ENCODE measurements at regions not wholly inside any gene's neighbourhood (a gene's known extent, or its start where the extent isn't known, plus 50 kb on each side); places are given as distances from the start of the nearest gene placed in this dataset.

DNA sequence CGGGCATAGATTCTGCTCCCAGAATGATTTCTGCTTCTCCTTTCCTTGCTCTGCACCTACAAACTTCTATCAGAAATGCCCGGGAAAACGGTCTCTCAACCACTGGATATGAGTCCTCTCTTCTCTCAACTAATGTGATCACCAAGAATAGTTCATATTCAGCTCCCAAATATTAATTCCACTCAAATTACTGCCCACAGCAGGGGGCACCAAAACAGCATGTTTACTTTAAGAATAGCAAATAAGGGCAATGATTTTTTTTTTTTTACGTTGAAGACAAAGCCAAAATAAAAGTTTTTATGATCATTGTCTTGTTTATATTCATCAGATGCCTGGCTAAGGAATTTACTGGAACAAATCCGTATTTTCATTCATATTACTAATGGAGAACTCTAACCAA is 94.9 kb upstream of the PRSS1 start:
- TF ChIP-seq, protein P1, sequence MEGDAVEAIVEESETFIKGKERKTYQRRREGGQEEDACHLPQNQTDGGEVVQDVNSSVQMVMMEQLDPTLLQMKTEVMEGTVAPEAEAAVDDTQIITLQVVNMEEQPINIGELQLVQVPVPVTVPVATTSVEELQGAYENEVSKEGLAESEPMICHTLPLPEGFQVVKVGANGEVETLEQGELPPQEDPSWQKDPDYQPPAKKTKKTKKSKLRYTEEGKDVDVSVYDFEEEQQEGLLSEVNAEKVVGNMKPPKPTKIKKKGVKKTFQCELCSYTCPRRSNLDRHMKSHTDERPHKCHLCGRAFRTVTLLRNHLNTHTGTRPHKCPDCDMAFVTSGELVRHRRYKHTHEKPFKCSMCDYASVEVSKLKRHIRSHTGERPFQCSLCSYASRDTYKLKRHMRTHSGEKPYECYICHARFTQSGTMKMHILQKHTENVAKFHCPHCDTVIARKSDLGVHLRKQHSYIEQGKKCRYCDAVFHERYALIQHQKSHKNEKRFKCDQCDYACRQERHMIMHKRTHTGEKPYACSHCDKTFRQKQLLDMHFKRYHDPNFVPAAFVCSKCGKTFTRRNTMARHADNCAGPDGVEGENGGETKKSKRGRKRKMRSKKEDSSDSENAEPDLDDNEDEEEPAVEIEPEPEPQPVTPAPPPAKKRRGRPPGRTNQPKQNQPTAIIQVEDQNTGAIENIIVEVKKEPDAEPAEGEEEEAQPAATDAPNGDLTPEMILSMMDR (IDR thresholded peaks at IDR 0.05), result no peak
- no peak for TF ChIP-seq EP300 (IDR thresholded peaks at IDR 0.05; ENCODE audit: low read depth)
- no peak for TF ChIP-seq POLR2A (IDR thresholded peaks at IDR 0.05)
- TF ChIP-seq POLR2AphosphoS5 (IDR thresholded peaks at IDR 0.05), result no peak
